HG03460 (cell line): ENCODE measurements at regions not wholly inside any gene's neighbourhood (a gene's known extent, or its start where the extent isn't known, plus 50 kb on each side); places are given as distances from the start of the nearest gene placed in this dataset.

Source experiments
- ATAC-seq: cut with Tn5 transposase; IDR thresholded peaks from one replicate; pipeline ENCODE4 v1.9.1; 2021; ENCODE audit not compliant: unreplicated experiment

GRCh38 chr20:24738058-24738775 lies 210.9 kb upstream of the CST7 start:
- ATAC-seq, result no peak

GRCh38 chr20:24738981-24739633 lies 210.0 kb upstream of the CST7 start:
- ATAC-seq, result no peak

GRCh38 chr20:24739746-24740145 lies 209.3 kb upstream of the CST7 start:
- no peak for ATAC-seq

GRCh38 chr20:24741493-24742072 lies 207.5 kb upstream of the CST7 start:
- no peak for ATAC-seq

- ATAC-seq, result no peak
These were observed 206.6 kb upstream of the CST7 start for GRCh38 chr20:24742436-24742835.

GRCh38 chr20:24742989-24743388 lies 206.1 kb upstream of the CST7 start:
- no peak for ATAC-seq

- no peak for ATAC-seq
These were observed 205.4 kb upstream of the CST7 start for GRCh38 chr20:24743641-24744040.

GRCh38 chr20:24744747-24745146 lies 204.3 kb upstream of the CST7 start:
- ATAC-seq, result no peak

- no peak for ATAC-seq
These were observed 203.9 kb upstream of the CST7 start for GRCh38 chr20:24745206-24745605.

GRCh38 chr20:24745617-24746350 lies 203.3 kb upstream of the CST7 start:
- ATAC-seq, result no peak

GRCh38 chr20:24746351-24746685 lies 202.8 kb upstream of the CST7 start:
- no peak for ATAC-seq

GRCh38 chr20:24747010-24747712 lies 201.9 kb upstream of the CST7 start:
- no peak for ATAC-seq

- ATAC-seq, result no peak
These were observed 201.0 kb upstream of the CST7 start for GRCh38 chr20:24747881-24748595.

- no peak for ATAC-seq
These were observed 197.5 kb upstream of the CST7 start for GRCh38 chr20:24751551-24751950.

GRCh38 chr20:24752612-24753011 lies 196.5 kb upstream of the CST7 start:
- no peak for ATAC-seq

GRCh38 chr20:24753130-24753529 lies 195.9 kb upstream of the CST7 start:
- ATAC-seq, result no peak

- ATAC-seq, result no peak
These were observed 194.4 kb upstream of the CST7 start for GRCh38 chr20:24754691-24755090.

- ATAC-seq, result no peak
These were observed 193.6 kb upstream of the CST7 start for GRCh38 chr20:24755411-24755922.

- ATAC-seq, result no peak
These were observed 192.6 kb upstream of the CST7 start for GRCh38 chr20:24756292-24757025.
